Esophagus muscularis mucosa (tissue), 4 donors: ENCODE measurements at regions not wholly inside any gene's neighbourhood (a gene's known extent, or its start where the extent isn't known, plus 50 kb on each side); places are given as distances from the start of the nearest gene placed in this dataset.

Experiments
- CTCF ChIP-seq, 3 experiments: fragments of 200-600 bp in 2 of 3; fragments of 450-650 bp in 1 of 3; sonication (generic) in 2 of 3; IDR thresholded peaks; one replicate each; pipeline ENCODE4 v1.5.1; 2017 to 2019; ENCODE audit warnings: antibody characterized with exemption in 3 of 3, mild to moderate bottlenecking in 2 of 3, moderate library complexity in 1 of 3
- EP300 ChIP-seq: sonication (generic); formaldehyde crosslinking; IDR thresholded peaks from one replicate; pipeline ENCODE4 v1.6.1; 2017; ENCODE audit warnings: antibody characterized with exemption
- POLR2A ChIP-seq: fragments of 450-650 bp; IDR thresholded peaks from one replicate; pipeline ENCODE4 v1.6.1; 2017; ENCODE audit warnings: antibody characterized with exemption, moderate library complexity, mild to moderate bottlenecking, low read depth
- POLR2AphosphoS5 ChIP-seq, 2 donors: sonication (generic); formaldehyde crosslinking; IDR thresholded peaks; one replicate each; pipeline ENCODE4 v1.6.1; 2017; ENCODE audit warnings: antibody characterized with exemption in 2 of 2

GRCh38 chr5:7329712-7330111, 66.2 kb upstream of the ADCY2 start:
- TF ChIP-seq POLR2AphosphoS5 (IDR thresholded peaks at IDR 0.05) = no peak
- no peak for TF ChIP-seq POLR2A
- no peak for TF ChIP-seq CTCF (IDR thresholded peaks at IDR 0.05)
- TF ChIP-seq EP300 = no peak
